IMR-90 (cell line): ENCODE measurements at regions not wholly inside any gene's neighbourhood (a gene's known extent, or its start where the extent isn't known, plus 50 kb on each side); places are given as distances from the start of the nearest gene placed in this dataset.

Experiments
- ATAC-seq: fragments of 200-7000 bp; cut with Tn5 transposase; 2 replicates; pipeline ENCODE4 v1.9.1; 2020; ENCODE audit warnings: low read depth, mild to moderate bottlenecking, moderate library complexity
- BruUV-seq: library from RNA; stranded (reverse); fragments of 400-500 nt; replicated peaks from 2 replicates; lab custom pipeline; 2021; lab: Mats Ljungman, UMichigan
- CTCF ChIA-PET: fragments of 300-600 bp; formaldehyde crosslinking; extraction: SDS; loops from one replicate; lab custom pipeline; 2021; ENCODE audit warnings: antibody characterized with exemption; lab: Yijun Ruan, JAX
- POLR2A ChIA-PET: fragments of 300-600 bp; sonication (Branson Sonifier 250); formaldehyde crosslinking; loops from one replicate; lab custom pipeline; 2022; ENCODE audit warnings: antibody characterized with exemption; ENCODE audit not compliant: unreplicated experiment; lab: Charles Lee
- DNase-seq: peaks from one replicate; pipeline ENCODE4 v3.0.0; 2013
- H2AFZ ChIP-seq: replicated peaks from 2 replicates; pipeline ENCODE3; 2013; ENCODE audit warnings: low read length, mild to moderate bottlenecking; ENCODE audit not compliant: poor library complexity
- H2AK5ac ChIP-seq: 2 replicates; pipeline ENCODE4 v1.6.1; 2013; ENCODE audit warnings: low read depth, low read length, inconsistent platforms
- H2AK9ac ChIP-seq: replicated peaks from 2 replicates; pipeline ENCODE3; 2013; ENCODE audit warnings: mild to moderate bottlenecking, low read depth, low read length, moderate library complexity; ENCODE audit not compliant: poor library complexity
- H2BK120ac ChIP-seq: 2 replicates; pipeline ENCODE4 v1.6.1; 2013; ENCODE audit warnings: low read depth, low read length, inconsistent platforms
- H2BK15ac ChIP-seq: 3 replicates; pipeline ENCODE4 v1.6.1; 2013; ENCODE audit warnings: low read depth, low read length, inconsistent platforms
- H2BK20ac ChIP-seq: 2 replicates; pipeline ENCODE4 v1.6.1; 2013; ENCODE audit warnings: low read depth, mild to moderate bottlenecking, inconsistent platforms, low read length, moderate library complexity
- H2BK5ac ChIP-seq: 2 replicates; pipeline ENCODE4 v1.6.1; 2013; ENCODE audit warnings: mild to moderate bottlenecking, low read depth, low read length, inconsistent platforms; ENCODE audit not compliant: poor library complexity, severe bottlenecking
- H3K14ac ChIP-seq: replicated peaks from 2 replicates; pipeline ENCODE4 v1.6.1; 2013; ENCODE audit warnings: low read depth, low read length, inconsistent platforms
- H3K18ac ChIP-seq: 2 replicates; pipeline ENCODE4 v1.6.1; 2013; ENCODE audit warnings: low read depth, low read length, control low read depth
- H3K23ac ChIP-seq: 2 replicates; pipeline ENCODE4 v1.6.1; 2013; ENCODE audit warnings: low read depth, low read length, inconsistent platforms
- H3K27ac ChIP-seq: 2 replicates; pipeline ENCODE4 v1.5.1; 2013; ENCODE audit warnings: mild to moderate bottlenecking, control low read depth, low read length; ENCODE audit not compliant: insufficient read depth
- H3K27me3 ChIP-seq: 2 replicates; pipeline ENCODE4 v1.6.1; 2013; ENCODE audit warnings: low read length; ENCODE audit not compliant: control insufficient read depth, insufficient read depth
- H3K36me3 ChIP-seq: 2 replicates; pipeline ENCODE4 v1.6.1; 2013; ENCODE audit warnings: low read length, mixed read lengths; ENCODE audit not compliant: control insufficient read depth, insufficient read depth
- H3K4ac ChIP-seq: 2 replicates; pipeline ENCODE4 v1.6.1; 2013; ENCODE audit warnings: low read depth, low read length, inconsistent platforms
- H3K4me1 ChIP-seq: 2 replicates; pipeline ENCODE4 v1.6.1; 2013; ENCODE audit warnings: low read length, mixed read lengths; ENCODE audit not compliant: control insufficient read depth, insufficient read depth
- H3K4me2 ChIP-seq: 2 replicates; pipeline ENCODE4 v1.6.1; 2013; ENCODE audit warnings: low read depth, mild to moderate bottlenecking, control low read depth, low read length, moderate library complexity
- H3K4me3 ChIP-seq: 2 replicates; pipeline ENCODE4 v1.5.1; 2013; ENCODE audit warnings: low read depth, mild to moderate bottlenecking, control low read depth, low read length, moderate library complexity; ENCODE audit not compliant: insufficient read depth
- H3K56ac ChIP-seq: 2 replicates; pipeline ENCODE4 v1.6.1; 2013; ENCODE audit warnings: low read length, inconsistent platforms; ENCODE audit not compliant: insufficient read depth; ENCODE audit errors: extremely low read depth
- H3K79me1 ChIP-seq, 2 experiments: 2 replicates each; pipeline ENCODE4 v1.6.1; 2013; ENCODE audit warnings: low read length in 2 of 2, inconsistent platforms in 1 of 2, low read depth in 1 of 2
- H3K9ac ChIP-seq: 2 replicates; pipeline ENCODE4 v1.6.1; 2013; ENCODE audit warnings: low read depth, low read length, control low read depth
- H3K9me1 ChIP-seq: 2 replicates; pipeline ENCODE4 v1.6.1; 2013; ENCODE audit warnings: low read length, inconsistent platforms; ENCODE audit not compliant: insufficient read depth
- H3K9me3 ChIP-seq: 2 replicates; pipeline ENCODE4 v1.6.1; 2013; ENCODE audit warnings: low read length; ENCODE audit not compliant: control insufficient read depth, insufficient read depth
- H4K20me1 ChIP-seq: 2 replicates; pipeline ENCODE4 v1.6.1; 2013; ENCODE audit warnings: low read length, inconsistent platforms; ENCODE audit not compliant: insufficient read depth
- H4K5ac ChIP-seq: 2 replicates; pipeline ENCODE4 v1.6.1; 2013; ENCODE audit warnings: mild to moderate bottlenecking, low read depth, low read length, control low read depth
- H4K8ac ChIP-seq, 2 experiments: 2 replicates each; pipeline ENCODE4 v1.6.1; 2013; ENCODE audit warnings: low read depth in 2 of 2, low read length in 2 of 2, control low read depth in 1 of 2, inconsistent platforms in 1 of 2
- H4K91ac ChIP-seq: 2 replicates; pipeline ENCODE4 v1.6.1; 2013; ENCODE audit warnings: low read depth, low read length, inconsistent platforms; ENCODE audit not compliant: insufficient read depth
- BHLHE40 ChIP-seq: fragments of 150-350 bp; IDR thresholded peaks from 2 replicates; pipeline ENCODE4 v1.6.1; 2016; ENCODE audit warnings: mild to moderate bottlenecking, low read depth, low read length
- CEBPB ChIP-seq: IDR thresholded peaks from 2 replicates; pipeline ENCODE4 v1.6.1; 2012; ENCODE audit warnings: low read depth, low read length, improper control_type of control experiment
- FOS ChIP-seq: fragments of 150-350 bp; IDR thresholded peaks from 2 replicates; pipeline ENCODE4 v1.6.1; 2016; ENCODE audit warnings: low read depth, low read length
- MAZ ChIP-seq: IDR thresholded peaks from 2 replicates; pipeline ENCODE4 v1.6.1; 2012; ENCODE audit warnings: low read depth, mild to moderate bottlenecking, low read length, improper control_type of control experiment, moderate library complexity, borderline replicate concordance
- MXI1 ChIP-seq: IDR thresholded peaks from 2 replicates; pipeline ENCODE4 v1.6.1; 2012; ENCODE audit warnings: low read depth, mild to moderate bottlenecking, low read length, moderate library complexity, borderline replicate concordance
- RAD21 ChIP-seq: IDR thresholded peaks from 2 replicates; pipeline ENCODE4 v1.6.1; 2012; ENCODE audit warnings: low read length, improper control_type of control experiment
- WGBS, 2 experiments: methylation state at CpG; one replicate each; pipeline versions ENCODE4 v1.1.5 to v1.1.7; 2013; ENCODE audit warnings: missing lambda C conversion rate in 2 of 2; ENCODE audit not compliant: insufficient read length in 1 of 2; ENCODE audit errors: extremely low coverage in 2 of 2; 5-methylcytosine and 5-hydroxymethylcytosine counted together
- dilution Hi-C: fragments of 300-500 bp; cut with HindIII; formaldehyde crosslinking; loops from one replicate; pipeline ENCODE4 v1.14.3; 2018; ENCODE audit warnings: low sequenced_read_pairs; ENCODE audit not compliant: unreplicated experiment
- in situ Hi-C: fragments of 300-500 bp; cut with MboI; formaldehyde crosslinking; loops from 3 replicates; pipeline ENCODE4 v1.14.3; 2019; ENCODE audit warnings: low sequenced_read_pairs, inconsistent platforms, mixed read lengths
- intact Hi-C: fragments of 100-400 bp; cut with micrococcal nuclease; formaldehyde crosslinking; loops from 2 replicates; pipeline ENCODE4 v1.10.0; 2022
- TF ChIP-seq, protein P1 (sequence below): fragments of 150-350 bp; IDR thresholded peaks from 2 replicates; pipeline ENCODE4 v1.6.1; 2017; ENCODE audit warnings: mild to moderate bottlenecking, antibody characterized with exemption, low read length, low read depth

DNA sequence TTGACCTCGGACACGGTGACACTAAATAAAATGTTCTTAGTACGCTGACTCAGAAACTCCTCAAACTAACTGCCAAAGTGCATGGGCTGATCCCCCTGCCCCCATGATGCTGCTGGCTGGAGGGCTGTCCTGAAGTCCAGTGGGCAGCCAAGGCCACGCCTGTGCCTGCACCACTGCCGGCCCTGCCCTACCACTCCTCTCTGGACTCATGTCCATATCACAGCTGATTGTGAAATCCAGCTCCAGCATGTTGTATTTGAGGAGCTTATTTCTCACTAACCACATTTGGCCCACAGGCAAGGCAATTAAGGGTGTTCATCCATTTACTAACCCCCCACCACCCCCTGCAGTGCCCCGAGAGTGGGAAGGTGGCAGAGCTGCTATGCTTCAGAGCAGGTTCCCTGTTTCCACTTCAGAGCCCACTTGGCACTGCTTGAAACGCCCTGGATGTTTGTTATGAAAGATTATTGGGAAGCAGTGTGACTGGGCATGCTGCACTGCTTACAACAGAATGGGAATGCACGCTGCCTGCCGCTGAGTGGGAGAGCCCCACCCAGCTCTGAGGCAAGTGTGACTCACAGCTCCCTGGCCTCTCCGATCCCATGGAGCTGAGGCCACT, 114.0 kb downstream of the UQCRFS1 start:
- H2BK5ac ChIP-seq, result no peak overlapping the region
- no peak overlapping the region for H3K4ac ChIP-seq
- CTCF ChIA-PET, result no interaction called here
- no peak overlapping the region for H3K4me3 ChIP-seq
- dilution Hi-C loops, result no loop called here
- POLR2A ChIA-PET, result no interaction called here
- H4K91ac ChIP-seq, result no peak overlapping the region
- no peak overlapping the region for H3K4me2 ChIP-seq
- peak; percentile 77 for DNase-seq
- H4K8ac ChIP-seq, result no peak overlapping the region
- no peaks in the 10 kb centered on the region for H3K36me3 ChIP-seq
- no peaks in the 10 kb centered on the region for H3K79me1 ChIP-seq
- no TSS peak for BruUV-seq
- peaks cover 2% of the 10 kb centered on the region; the same call in 1 of the 2 replicates for H3K9me3 ChIP-seq
- no peak overlapping the region for H2BK120ac ChIP-seq
- intact Hi-C loops, result no loop called here
- no peaks in the 10 kb centered on the region for H3K27me3 ChIP-seq
- ATAC-seq, result peak; percentile 99
- H3K56ac ChIP-seq, result no peak overlapping the region
- H3K14ac ChIP-seq, result no peak overlapping the region
- H3K4me1 ChIP-seq, result no peaks in the 10 kb centered on the region
- no peak overlapping the region for H2BK20ac ChIP-seq
- H3K23ac ChIP-seq, result no peak overlapping the region
- 21% methylated on average over 3 of the region's 10 CpGs; no CpG with 5 or more reads in 1 of the 2 experiments for WGBS, 2 experiments
- H4K5ac ChIP-seq, result no peak overlapping the region
- H2AK9ac ChIP-seq, result no peak overlapping the region
- H3K9ac ChIP-seq, result no peak overlapping the region
- H3K9me1 ChIP-seq, result no peaks in the 10 kb centered on the region
- H4K20me1 ChIP-seq, result no peaks in the 10 kb centered on the region
- H2AFZ ChIP-seq, result peak overlapping the region; percentile 72
- no peak overlapping the region for H2AK5ac ChIP-seq
- H3K18ac ChIP-seq, result no peak overlapping the region
- in situ Hi-C loops, result no loop called here
- H3K27ac ChIP-seq, result no peak overlapping the region
- TF ChIP-seq RAD21, result no peak
- peak; percentile 46; the same call in 1 of the 2 replicates for TF ChIP-seq MAZ
- TF ChIP-seq, protein P1, sequence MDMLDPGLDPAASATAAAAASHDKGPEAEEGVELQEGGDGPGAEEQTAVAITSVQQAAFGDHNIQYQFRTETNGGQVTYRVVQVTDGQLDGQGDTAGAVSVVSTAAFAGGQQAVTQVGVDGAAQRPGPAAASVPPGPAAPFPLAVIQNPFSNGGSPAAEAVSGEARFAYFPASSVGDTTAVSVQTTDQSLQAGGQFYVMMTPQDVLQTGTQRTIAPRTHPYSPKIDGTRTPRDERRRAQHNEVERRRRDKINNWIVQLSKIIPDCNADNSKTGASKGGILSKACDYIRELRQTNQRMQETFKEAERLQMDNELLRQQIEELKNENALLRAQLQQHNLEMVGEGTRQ, result no peak
- peak; percentile 76; the same call in 1 of the 2 replicates for TF ChIP-seq MXI1
- 0 out of 2 replicates have a peak, but pooled peaks have one; percentile 8 for TF ChIP-seq FOS
- peak; percentile 34; the same call in 1 of the 2 replicates for TF ChIP-seq BHLHE40
- peak; percentile 75 for TF ChIP-seq CEBPB
- H2BK15ac ChIP-seq, result no peak overlapping the region
